ENCODE measurements at regions not wholly inside any gene's neighbourhood (a gene's known extent, or its start where the extent isn't known, plus 50 kb on each side); places are given as distances from the start of the nearest gene placed in this dataset.

DNA sequence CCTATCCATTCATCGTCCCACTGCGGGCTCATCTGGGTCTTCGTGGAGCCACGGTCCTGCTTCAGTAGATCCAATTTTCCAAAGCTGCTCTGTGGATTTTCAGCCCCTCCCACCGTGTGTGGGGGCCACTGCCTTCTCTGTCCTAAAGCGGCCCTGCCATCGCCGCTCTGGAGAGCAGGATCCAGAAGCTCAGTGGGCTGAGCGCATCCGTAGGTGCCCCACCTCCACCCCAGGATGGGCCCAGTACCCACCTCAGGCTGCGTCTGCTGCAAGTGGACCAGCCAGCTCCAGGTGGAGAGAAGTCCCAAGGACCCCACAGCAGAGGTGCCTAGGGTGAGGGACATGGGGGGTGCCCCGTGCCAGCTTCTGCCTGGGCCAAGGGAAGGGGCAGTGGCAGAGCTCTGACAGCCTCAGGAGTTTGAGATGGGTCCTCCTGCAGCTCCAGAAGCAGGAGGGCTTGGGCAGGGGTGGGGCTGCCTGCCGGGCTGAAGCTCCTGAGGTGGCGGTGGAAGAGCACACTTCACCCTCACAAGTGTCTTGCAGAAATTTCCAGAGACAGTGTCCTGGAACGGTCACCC lies 148.1 kb upstream of the C14orf180 start:
- no peak for TF ChIP-seq ZNF331 (CRISPR knock-in tag; IDR thresholded peaks at IDR 0.05; ENCODE audit: low read depth)
- TF ChIP-seq EZH2 (IDR thresholded peaks at IDR 0.05; ENCODE audit: low read depth, unreplicated experiment): no peak
- TF ChIP-seq, protein P1, sequence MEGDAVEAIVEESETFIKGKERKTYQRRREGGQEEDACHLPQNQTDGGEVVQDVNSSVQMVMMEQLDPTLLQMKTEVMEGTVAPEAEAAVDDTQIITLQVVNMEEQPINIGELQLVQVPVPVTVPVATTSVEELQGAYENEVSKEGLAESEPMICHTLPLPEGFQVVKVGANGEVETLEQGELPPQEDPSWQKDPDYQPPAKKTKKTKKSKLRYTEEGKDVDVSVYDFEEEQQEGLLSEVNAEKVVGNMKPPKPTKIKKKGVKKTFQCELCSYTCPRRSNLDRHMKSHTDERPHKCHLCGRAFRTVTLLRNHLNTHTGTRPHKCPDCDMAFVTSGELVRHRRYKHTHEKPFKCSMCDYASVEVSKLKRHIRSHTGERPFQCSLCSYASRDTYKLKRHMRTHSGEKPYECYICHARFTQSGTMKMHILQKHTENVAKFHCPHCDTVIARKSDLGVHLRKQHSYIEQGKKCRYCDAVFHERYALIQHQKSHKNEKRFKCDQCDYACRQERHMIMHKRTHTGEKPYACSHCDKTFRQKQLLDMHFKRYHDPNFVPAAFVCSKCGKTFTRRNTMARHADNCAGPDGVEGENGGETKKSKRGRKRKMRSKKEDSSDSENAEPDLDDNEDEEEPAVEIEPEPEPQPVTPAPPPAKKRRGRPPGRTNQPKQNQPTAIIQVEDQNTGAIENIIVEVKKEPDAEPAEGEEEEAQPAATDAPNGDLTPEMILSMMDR (conservative IDR thresholded peaks at IDR 0.05; ENCODE audit: low read depth in 2 of 2): no peak
- TF ChIP-seq POLR2AphosphoS5 (IDR thresholded peaks at IDR 0.05; ENCODE audit: low read depth): no peak
- TF ChIP-seq STAT1 (IDR thresholded peaks at IDR 0.05; ENCODE audit: unreplicated experiment): no peak
- no peak for TF ChIP-seq CREB1 (CRISPR knock-in tag; IDR thresholded peaks at IDR 0.05; ENCODE audit: low read depth)
- TF ChIP-seq JUNB (IDR thresholded peaks at IDR 0.05; ENCODE audit: unreplicated experiment): no peak
- TF ChIP-seq, protein P2, sequence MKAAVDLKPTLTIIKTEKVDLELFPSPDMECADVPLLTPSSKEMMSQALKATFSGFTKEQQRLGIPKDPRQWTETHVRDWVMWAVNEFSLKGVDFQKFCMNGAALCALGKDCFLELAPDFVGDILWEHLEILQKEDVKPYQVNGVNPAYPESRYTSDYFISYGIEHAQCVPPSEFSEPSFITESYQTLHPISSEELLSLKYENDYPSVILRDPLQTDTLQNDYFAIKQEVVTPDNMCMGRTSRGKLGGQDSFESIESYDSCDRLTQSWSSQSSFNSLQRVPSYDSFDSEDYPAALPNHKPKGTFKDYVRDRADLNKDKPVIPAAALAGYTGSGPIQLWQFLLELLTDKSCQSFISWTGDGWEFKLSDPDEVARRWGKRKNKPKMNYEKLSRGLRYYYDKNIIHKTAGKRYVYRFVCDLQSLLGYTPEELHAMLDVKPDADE (IDR thresholded peaks at IDR 0.05): no peak
- no peak for TF ChIP-seq EZH2phosphoT487 (IDR thresholded peaks at IDR 0.05; ENCODE audit: unreplicated experiment)

Measured in GM23338 (cell line).